Mucosa of descending colon (tissue), 3 donors: ENCODE measurements at regions not wholly inside any gene's neighbourhood (a gene's known extent, or its start where the extent isn't known, plus 50 kb on each side); places are given as distances from the start of the nearest gene placed in this dataset.

Source experiments
- ATAC-seq: fragments of 200-7000 bp; cut with Tn5 transposase; one replicate; pipeline ENCODE4 v1.9.1; 2020; ENCODE audit warnings: mild to moderate bottlenecking, moderate library complexity
- DNase-seq, 3 donors: peaks; one replicate each; pipeline ENCODE4 v3.0.0-alpha.2; 2020
- H3K36me3 ChIP-seq: fragments of 200-600 bp; one replicate; pipeline ENCODE4 v1.8.0; 2021; ENCODE audit warnings: low read depth, mild to moderate bottlenecking
- H3K4me1 ChIP-seq: fragments of 200-600 bp; one replicate; pipeline ENCODE4 v1.8.0; 2021; ENCODE audit warnings: low read depth, mild to moderate bottlenecking
- H3K4me3 ChIP-seq: fragments of 200-600 bp; one replicate; pipeline ENCODE4 v1.8.0; 2021; ENCODE audit warnings: mild to moderate bottlenecking
- H3K9me3 ChIP-seq: fragments of 200-600 bp; one replicate; pipeline ENCODE4 v1.8.0; 2021; ENCODE audit warnings: mild to moderate bottlenecking
- CTCF ChIP-seq: fragments of 200-600 bp; IDR thresholded peaks from one replicate; pipeline ENCODE4 v1.8.0; 2022; ENCODE audit warnings: antibody characterized with exemption, mild to moderate bottlenecking
- intact Hi-C, 2 donors: fragments of 100-400 bp; cut with DNase I in 1 of 2; cut with micrococcal nuclease in 1 of 2; formaldehyde crosslinking; loops; one replicate each; pipeline versions ENCODE4 v1.11.0 to v1.11.1; 2022; cut with DNase I, micrococcal nuclease
- donor health status: DM: no; HTN: no; CAD: no; lungs with moderate emphysema.
- donor health status: DM: no; HTN: no; CAD: no.
- donor health status: DM: no; HTN: yes; CAD: no.

- no peaks in the 10 kb centered on the region for H3K36me3 ChIP-seq
- ATAC-seq (no peak), DNase-seq (no peak)
- no peaks in the 10 kb centered on the region for H3K4me1 ChIP-seq
- H3K4me3 ChIP-seq: no peak overlapping the region
- H3K9me3 ChIP-seq: no peaks in the 10 kb centered on the region
- no peak for TF ChIP-seq CTCF
- intact Hi-C loops: no loop called here
Observed at GRCh38 chr7:49261928-49262327, 337.6 kb downstream of the CDC14C start.

- Histone ChIP-seq H3K4me3 (no peak overlapping the region), H3K4me1 (no peaks in the 10 kb centered on the region), H3K36me3 (no peaks in the 10 kb centered on the region), H3K9me3 (no peaks in the 10 kb centered on the region)
- intact Hi-C loops: no loop called here
- no peak for ATAC-seq
- TF ChIP-seq CTCF: no peak
- no peak for DNase-seq
Observed at GRCh38 chr7:49264530-49264929, 340.2 kb downstream of the CDC14C start.

- TF ChIP-seq CTCF: no peak
- Histone ChIP-seq H3K4me3 (no peak overlapping the region), H3K9me3 (no peaks in the 10 kb centered on the region), H3K36me3 (no peaks in the 10 kb centered on the region), H3K4me1 (no peaks in the 10 kb centered on the region)
- ATAC-seq (no peak), DNase-seq (no peak)
- intact Hi-C loops: no loop called here
Observed at GRCh38 chr7:49273897-49274296, 349.6 kb downstream of the CDC14C start.

GRCh38 chr7:49279891-49280290, 355.5 kb downstream of the CDC14C start:
- Histone ChIP-seq H3K9me3 (no peaks in the 10 kb centered on the region), H3K36me3 (no peaks in the 10 kb centered on the region), H3K4me1 (no peaks in the 10 kb centered on the region), H3K4me3 (no peak overlapping the region)
- ATAC-seq (no peak), DNase-seq (no peak)
- intact Hi-C loops: no loop called here
- TF ChIP-seq CTCF: no peak

- Histone ChIP-seq H3K36me3 (no peaks in the 10 kb centered on the region), H3K9me3 (no peaks in the 10 kb centered on the region), H3K4me1 (no peaks in the 10 kb centered on the region), H3K4me3 (no peak overlapping the region)
- DNase-seq (no peak), ATAC-seq (no peak)
- intact Hi-C loops: no loop called here
- TF ChIP-seq CTCF: no peak
Observed at GRCh38 chr7:49287653-49288052, 363.3 kb downstream of the CDC14C start.

GRCh38 chr7:49294611-49295010, 370.3 kb downstream of the CDC14C start:
- DNase-seq: no peak

More at GRCh38 chr7:49294611-49295010, 370.3 kb downstream of the CDC14C start:
- intact Hi-C loops: no loop called here
- no peak for ATAC-seq
- TF ChIP-seq CTCF: no peak
- Histone ChIP-seq H3K4me3 (no peak overlapping the region), H3K36me3 (no peaks in the 10 kb centered on the region), H3K4me1 (no peaks in the 10 kb centered on the region), H3K9me3 (no peaks in the 10 kb centered on the region)
